UCSD-AML1 (cell line): ENCODE measurements at regions not wholly inside any gene's neighbourhood (a gene's known extent, or its start where the extent isn't known, plus 50 kb on each side); places are given as distances from the start of the nearest gene placed in this dataset.

ENCODE experiments used
- DNase-seq: peaks from one replicate; lab custom pipeline; 2025; ENCODE audit not compliant: unreplicated experiment; lab: John Stamatoyannopoulos, UW

- DNase-seq, result no peak
Observed at GRCh38 chr18:69215161-69215560, 185.5 kb upstream of the DOK6 start.

DNA sequence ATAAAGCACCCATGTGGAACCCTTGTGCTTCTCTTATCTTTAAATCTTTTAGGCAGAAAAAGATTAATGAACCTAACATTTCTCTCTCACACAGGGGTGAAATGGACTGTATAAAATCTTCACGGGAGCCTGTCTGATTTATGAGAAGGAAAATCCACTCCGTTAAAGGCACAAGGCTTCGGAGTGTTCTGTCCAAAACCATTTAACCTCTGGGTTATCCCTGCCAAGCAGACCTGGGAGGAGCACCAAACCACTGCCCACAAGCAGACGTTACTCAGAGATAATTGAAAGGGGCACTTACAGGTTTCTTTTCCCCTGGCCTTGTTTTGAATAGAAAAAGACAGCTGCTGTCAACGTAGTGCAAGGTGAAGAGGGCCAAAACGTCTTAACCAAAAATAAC, 184.4 kb upstream of the DOK6 start:
- no peak for DNase-seq

DNA sequence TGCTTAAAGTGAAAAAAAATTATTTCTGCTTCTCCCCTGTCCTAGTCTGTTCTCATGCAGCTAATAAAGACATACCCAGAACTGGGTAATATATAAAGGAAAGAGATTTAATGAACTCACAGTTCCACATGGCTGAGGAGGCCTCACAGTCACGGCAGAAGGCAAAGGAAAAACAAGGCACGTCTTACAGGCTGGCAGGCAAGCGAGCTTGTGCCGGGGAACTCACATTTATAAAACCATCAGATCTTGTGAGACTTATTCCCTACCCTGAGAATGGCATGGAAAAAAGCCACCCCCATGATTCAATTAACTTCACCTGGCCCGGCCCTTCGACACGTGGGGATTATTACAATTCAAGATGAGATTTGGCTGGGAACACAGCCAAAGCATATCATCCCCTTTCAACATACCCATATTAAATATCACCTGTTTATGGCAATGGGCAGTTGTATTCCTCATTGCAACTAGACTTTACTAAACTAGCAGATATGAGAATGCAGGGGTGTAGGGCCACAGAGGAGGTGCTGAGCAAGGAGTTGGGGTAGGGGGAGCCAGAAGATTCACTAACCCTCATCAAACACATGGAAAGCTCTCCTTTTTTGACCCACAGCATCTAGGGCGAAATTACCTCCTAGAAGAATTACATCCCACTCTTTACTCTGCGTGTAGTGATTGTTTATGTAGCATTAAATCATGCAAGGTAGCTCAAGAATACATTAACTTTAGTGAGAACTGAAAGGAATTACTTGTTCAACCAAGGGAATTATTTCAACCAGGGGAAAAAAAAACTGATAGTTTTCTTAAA, 183.3 kb upstream of the DOK6 start:
- DNase-seq, result no peak

- DNase-seq, result no peak
Observed at GRCh38 chr18:69220529-69220928, 180.2 kb upstream of the DOK6 start.

- DNase-seq, result no peak
Observed at GRCh38 chr18:69222089-69222488, 178.6 kb upstream of the DOK6 start.

DNA sequence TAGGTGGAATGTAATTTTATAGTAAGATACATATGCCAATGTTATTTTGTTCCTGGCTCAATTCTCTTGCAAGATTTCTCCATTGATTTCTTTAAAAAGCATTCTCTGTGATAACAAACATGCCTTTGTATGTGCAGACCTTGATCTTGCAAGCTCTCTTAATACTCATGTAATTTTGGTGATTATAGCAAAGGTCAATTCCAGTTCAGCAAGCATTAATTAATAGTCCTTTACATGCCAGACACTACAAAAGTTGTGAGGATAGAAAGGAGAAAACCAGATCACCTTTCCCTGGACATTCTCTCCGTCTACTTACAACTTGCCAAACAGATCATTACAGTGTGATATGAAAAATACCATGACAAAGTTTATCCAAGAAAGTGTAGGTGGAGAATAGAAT, 173.7 kb upstream of the DOK6 start:
- no peak for DNase-seq

- no peak for DNase-seq
Observed at GRCh38 chr18:69230204-69230603, 170.5 kb upstream of the DOK6 start.

GRCh38 chr18:69233465-69234054, 167.1 kb upstream of the DOK6 start:
- DNase-seq, result no peak

DNA sequence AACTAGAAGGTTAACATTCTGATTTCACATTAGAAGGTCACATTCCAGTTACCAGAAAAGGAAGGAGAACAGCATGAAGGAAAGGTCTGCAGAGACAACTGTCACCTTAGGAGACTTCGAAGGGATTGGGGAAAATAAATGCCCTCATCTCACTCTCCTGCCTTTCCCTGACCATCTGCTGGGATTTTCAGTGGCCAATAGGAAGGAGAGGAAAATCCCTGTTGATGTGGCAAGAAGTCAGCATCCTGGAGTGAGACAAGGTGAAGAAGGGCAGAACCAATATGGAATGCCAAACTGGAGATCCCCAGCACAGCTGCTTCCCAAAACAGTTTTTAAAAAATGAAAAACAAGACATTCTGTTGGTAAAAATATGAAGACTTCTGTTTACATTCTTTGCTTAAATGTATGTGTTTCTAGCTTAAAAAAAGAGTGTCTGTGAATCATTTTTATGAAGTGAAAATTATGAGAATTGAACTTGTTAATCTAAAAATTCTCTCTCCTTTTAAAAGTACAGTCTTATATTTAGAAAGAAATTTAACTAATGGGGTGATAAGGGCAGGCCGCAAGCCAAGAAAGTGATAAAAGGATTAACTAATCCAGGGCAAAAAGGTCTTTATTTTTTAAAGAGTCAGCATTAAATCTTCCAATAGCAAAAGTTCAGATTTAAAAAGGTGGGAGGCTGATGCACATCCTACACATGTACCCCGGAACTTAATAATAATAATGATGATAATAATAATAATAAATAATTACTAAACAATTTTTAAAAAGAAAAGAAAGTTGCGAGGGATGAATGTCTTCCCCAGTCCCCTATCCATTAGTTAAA, 160.6 kb upstream of the DOK6 start:
- DNase-seq, result no peak

- DNase-seq, result no peak
Observed at GRCh38 chr18:69246027-69246426, 154.7 kb upstream of the DOK6 start.

DNA sequence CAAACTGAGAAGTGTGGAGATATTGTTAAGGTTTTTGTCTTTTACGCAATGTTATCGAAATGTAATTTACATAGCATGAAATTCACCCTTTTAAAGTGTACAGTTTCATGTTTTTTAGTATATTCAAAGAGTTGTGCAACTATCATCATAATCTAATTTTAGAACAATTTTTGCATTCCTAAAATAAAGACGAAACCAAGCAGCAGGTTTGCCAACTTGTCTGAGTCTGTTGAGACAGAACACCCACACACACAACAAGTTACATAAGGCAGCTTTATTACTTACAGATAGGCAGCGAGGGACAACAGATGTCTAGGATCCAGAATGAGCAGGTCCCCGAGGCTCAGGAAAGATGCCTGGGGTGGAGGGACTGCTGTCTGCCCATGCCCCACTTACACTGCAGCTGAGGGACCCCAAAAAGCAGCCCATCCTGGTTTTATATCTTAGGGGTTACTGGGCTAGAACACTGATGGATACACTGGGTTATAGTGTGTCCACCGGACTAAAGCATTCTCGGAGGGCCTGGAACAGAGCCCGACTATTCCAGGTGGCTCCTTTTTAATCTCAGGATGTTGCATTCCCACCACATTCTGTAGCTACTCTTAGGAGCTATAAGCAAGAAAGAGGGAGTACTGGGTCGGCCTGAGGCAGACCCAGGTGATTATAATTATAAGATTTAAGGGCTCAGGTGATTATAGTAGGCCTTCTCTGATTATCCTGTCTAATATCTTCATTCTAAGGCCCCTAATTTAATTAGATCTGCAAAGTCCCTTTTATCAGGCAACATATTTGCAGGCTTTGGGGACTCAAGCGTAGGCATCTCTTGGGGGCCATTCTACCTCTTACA, 150.2 kb upstream of the DOK6 start:
- no peak for DNase-seq

DNA sequence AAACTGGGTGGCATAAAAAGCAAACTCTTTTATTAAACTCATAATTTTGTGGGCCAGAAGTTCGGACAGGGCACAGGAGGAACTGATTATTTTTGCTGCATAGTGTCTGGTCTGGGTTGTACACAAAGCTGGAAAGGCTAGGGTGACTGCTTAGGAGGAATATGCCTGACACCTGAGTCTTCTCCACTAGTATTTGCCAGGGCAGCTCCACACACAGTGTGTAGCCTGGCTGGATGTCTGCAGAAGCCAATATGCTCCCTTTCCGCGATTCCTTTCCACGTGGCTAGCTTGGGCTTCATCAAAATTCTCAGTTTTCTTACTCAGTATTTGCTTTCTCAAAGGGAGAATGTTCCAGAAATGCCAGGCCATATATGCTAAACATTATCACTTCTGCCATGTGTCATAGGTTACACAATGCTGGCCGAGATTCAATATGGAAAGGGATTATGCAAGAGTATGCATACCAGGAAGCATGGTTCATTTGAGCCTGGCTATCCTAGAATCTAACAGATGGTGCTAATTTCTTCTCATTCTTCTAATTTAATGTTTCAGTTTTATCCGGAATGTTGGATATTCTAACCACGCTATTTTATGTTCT, 142.7 kb upstream of the DOK6 start:
- DNase-seq, result no peak

DNA sequence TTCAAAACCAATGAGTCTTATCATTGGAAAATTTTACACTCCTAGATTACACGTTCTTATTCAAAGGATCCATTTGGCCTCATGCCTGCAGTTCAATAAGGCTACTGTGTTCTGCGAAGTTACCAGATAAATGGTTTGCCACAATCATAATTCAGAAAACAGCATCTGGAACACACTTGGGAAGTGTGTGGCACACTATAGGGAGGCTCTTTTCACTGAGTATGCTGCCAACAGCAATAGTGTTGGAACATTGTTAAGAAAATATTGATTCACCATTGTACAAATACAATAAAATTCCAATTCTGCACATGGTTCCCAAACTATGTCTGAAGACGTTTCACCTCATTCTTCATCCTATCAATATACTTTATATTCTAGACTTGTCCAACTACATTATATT, 141.4 kb upstream of the DOK6 start:
- no peak for DNase-seq

GRCh38 chr18:69261406-69261805, 139.3 kb upstream of the DOK6 start:
- no peak for DNase-seq

DNA sequence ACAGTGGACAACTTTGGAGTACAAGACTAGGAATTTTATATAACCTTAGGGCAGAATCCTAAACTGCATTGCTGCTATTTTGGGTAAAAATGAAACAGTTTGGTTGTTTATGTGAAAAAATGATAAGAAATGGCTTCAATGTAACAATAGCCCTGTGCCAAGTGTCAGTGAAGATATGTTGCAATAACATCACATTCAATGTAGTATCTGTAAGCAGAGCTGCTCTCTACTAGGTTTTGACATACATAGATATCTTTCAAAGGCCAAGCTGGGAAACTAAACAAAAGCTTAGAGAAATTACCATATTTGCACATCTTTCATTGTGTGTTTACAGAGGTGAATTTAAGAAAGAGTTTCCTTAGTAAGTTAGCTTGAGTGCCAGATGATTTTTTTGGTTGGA, 135.0 kb upstream of the DOK6 start:
- DNase-seq, result no peak

- DNase-seq, result no peak
Observed at GRCh38 chr18:69267895-69268294, 132.8 kb upstream of the DOK6 start.

GRCh38 chr18:69282371-69282770, 118.3 kb upstream of the DOK6 start:
- no peak for DNase-seq

GRCh38 chr18:69291044-69291443, 109.6 kb upstream of the DOK6 start:
- no peak for DNase-seq

GRCh38 chr18:69291755-69292154, 108.9 kb upstream of the DOK6 start:
- no peak for DNase-seq

DNA sequence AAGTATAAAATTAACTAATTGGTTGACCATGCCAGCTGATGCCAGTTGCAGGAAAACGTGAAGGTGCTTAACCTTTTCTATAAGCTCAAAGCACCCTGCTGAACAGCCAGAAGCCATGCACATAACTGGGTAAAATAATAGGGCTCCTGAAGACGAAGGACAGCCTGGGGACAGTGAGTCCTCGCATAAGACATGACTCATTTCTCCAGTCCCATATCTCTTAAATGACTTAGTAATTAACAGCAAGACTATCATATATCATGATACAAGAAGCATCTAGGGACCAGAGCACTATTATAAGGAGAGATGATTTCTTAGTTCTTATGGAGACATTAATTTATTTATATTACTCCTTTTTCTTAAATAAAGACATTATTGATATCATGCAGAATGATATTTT, 100.5 kb upstream of the DOK6 start:
- DNase-seq, result no peak

GRCh38 chr18:69308619-69309018, 92.1 kb upstream of the DOK6 start:
- no peak for DNase-seq
